HT1080 (cell line): ENCODE measurements at regions not wholly inside any gene's neighbourhood (a gene's known extent, or its start where the extent isn't known, plus 50 kb on each side); places are given as distances from the start of the nearest gene placed in this dataset.

Source experiments
- DNase-seq: peaks from one replicate; pipeline ENCODE4 v3.0.0-alpha.2; 2015; ENCODE audit warnings: low read depth

- peak; percentile 45 for DNase-seq
Measured at GRCh38 chr5:8842971-8843551, 702.8 kb downstream of the SEMA5A start.

- DNase-seq = peak; percentile 46
Measured at GRCh38 chr5:8843771-8844170, 702.1 kb downstream of the SEMA5A start.

- no peak for DNase-seq
Measured at GRCh38 chr5:8844206-8844605, 701.7 kb downstream of the SEMA5A start.

GRCh38 chr5:8844847-8845246 is 701.0 kb downstream of the SEMA5A start:
- peak; percentile 18 for DNase-seq

- peak; percentile 52 for DNase-seq
Measured at GRCh38 chr5:8845296-8845695, 700.6 kb downstream of the SEMA5A start.

- DNase-seq = no peak
Measured at GRCh38 chr5:8848366-8848765, 697.5 kb downstream of the SEMA5A start.

GRCh38 chr5:8848997-8849594 is 696.8 kb downstream of the SEMA5A start:
- peak; percentile 79 for DNase-seq

GRCh38 chr5:8851101-8851500 is 694.8 kb downstream of the SEMA5A start:
- peak; percentile 24 for DNase-seq

GRCh38 chr5:8857051-8857450 is 688.8 kb downstream of the SEMA5A start:
- no peak for DNase-seq

GRCh38 chr5:8861764-8862163 is 684.1 kb downstream of the SEMA5A start:
- no peak for DNase-seq

- DNase-seq = peak; percentile 69
Measured at GRCh38 chr5:8864053-8864452, 681.8 kb downstream of the SEMA5A start.

GRCh38 chr5:8865266-8865665 is 680.6 kb downstream of the SEMA5A start:
- no peak for DNase-seq

- no peak for DNase-seq
Measured at GRCh38 chr5:8865686-8866374, 680.0 kb downstream of the SEMA5A start.

- no peak for DNase-seq
Measured at GRCh38 chr5:8868283-8868682, 677.6 kb downstream of the SEMA5A start.

GRCh38 chr5:8869932-8870331 is 675.9 kb downstream of the SEMA5A start:
- DNase-seq = no peak

GRCh38 chr5:8870349-8870958 is 675.4 kb downstream of the SEMA5A start:
- DNase-seq = no peak

- DNase-seq = no peak
Measured at GRCh38 chr5:8870959-8871355, 674.9 kb downstream of the SEMA5A start.

GRCh38 chr5:8871446-8871845 is 674.4 kb downstream of the SEMA5A start:
- no peak for DNase-seq

GRCh38 chr5:8875722-8876121 is 670.2 kb downstream of the SEMA5A start:
- no peak for DNase-seq

- DNase-seq = no peak
Measured at GRCh38 chr5:8879248-8879647, 666.6 kb downstream of the SEMA5A start.

- DNase-seq = no peak
Measured at GRCh38 chr5:8884029-8884428, 661.8 kb downstream of the SEMA5A start.

GRCh38 chr5:8892926-8893325 is 652.9 kb downstream of the SEMA5A start:
- DNase-seq = no peak

GRCh38 chr5:8894031-8894430 is 651.8 kb downstream of the SEMA5A start:
- DNase-seq = no peak
